OCI-LY3 (cell line): ENCODE measurements at regions not wholly inside any gene's neighbourhood (a gene's known extent, or its start where the extent isn't known, plus 50 kb on each side); places are given as distances from the start of the nearest gene placed in this dataset.

ENCODE experiments used
- H2AFZ ChIP-seq: fragments of 200-600, 300-600 bp; shearing (Covaris generic); 2 replicates; pipeline ENCODE4 v1.6.0; 2014; ENCODE audit warnings: antibody characterized with exemption, low read depth, low read length
- H3K27ac ChIP-seq: fragments of 200-600, 300-600 bp; sonication (generic); 2 replicates; pipeline ENCODE4 v1.5.1; 2014; ENCODE audit warnings: mild to moderate bottlenecking, low read length, moderate library complexity, mixed read lengths
- H3K27me3 ChIP-seq: fragments of 200-600, 300-600 bp; sonication (generic); 2 replicates; pipeline ENCODE4 v1.6.1; 2014; ENCODE audit warnings: low read depth, low read length, mixed read lengths
- H3K36me3 ChIP-seq: fragments of 200-600, 300-600 bp; sonication (generic); replicated peaks from 2 replicates; pipeline ENCODE3; 2014; ENCODE audit warnings: low read depth, low read length, mixed read lengths
- H3K4me1 ChIP-seq: fragments of 300-600, 200-600 bp; sonication (generic); 2 replicates; pipeline ENCODE4 v1.6.1; 2014; ENCODE audit warnings: low read length, mixed read lengths
- H3K4me2 ChIP-seq: fragments of 200-600, 300-600 bp; sonication (generic); 2 replicates; pipeline ENCODE4 v1.6.1; 2014; ENCODE audit warnings: low read length, mixed read lengths
- H3K4me3 ChIP-seq: fragments of 300-600, 200-600 bp; sonication (generic); 2 replicates; pipeline ENCODE4 v1.5.1; 2014; ENCODE audit warnings: antibody characterized with exemption, mild to moderate bottlenecking, low read length, moderate library complexity
- H3K79me2 ChIP-seq: fragments of 300-600, 200-600 bp; shearing (Covaris generic); 2 replicates; pipeline ENCODE4 v1.6.1; 2014; ENCODE audit warnings: mild to moderate bottlenecking, low read length, mixed read lengths
- H3K9ac ChIP-seq: fragments of 300-600, 200-600 bp; shearing (Covaris generic); 2 replicates; pipeline ENCODE4 v1.6.0; 2014; ENCODE audit warnings: mild to moderate bottlenecking, low read length, moderate library complexity
- H3K9me3 ChIP-seq: fragments of 200-600, 300-600 bp; shearing (Covaris generic); 2 replicates; pipeline ENCODE4 v1.6.1; 2014; ENCODE audit warnings: low read length, mixed read lengths; ENCODE audit not compliant: insufficient read depth
- H4K20me1 ChIP-seq: fragments of 200-600, 300-600 bp; sonication (generic); 2 replicates; pipeline ENCODE4 v1.6.1; 2016; ENCODE audit warnings: low read length, mixed read lengths; ENCODE audit not compliant: insufficient read depth
- CTCF ChIP-seq: fragments of 200-600, 300-600 bp; sonication (generic); IDR thresholded peaks from 2 replicates; pipeline ENCODE4 v1.5.1; 2014; ENCODE audit warnings: antibody characterized with exemption, low read length, low read depth
- EZH2phosphoT487 ChIP-seq: fragments of 200-600 bp; shearing (Covaris generic); IDR thresholded peaks from 2 replicates; pipeline ENCODE4 v1.6.1; 2018; ENCODE audit warnings: antibody characterized with exemption, mixed run types, low read depth

GRCh38 chr6:43862925-43863324 is 92.9 kb downstream of the VEGFA start:
- Histone ChIP-seq H4K20me1 (no peaks in the 10 kb centered on the region), H3K4me2 (no peak overlapping the region), H3K4me1 (no peaks in the 10 kb centered on the region), H3K36me3 (no peaks in the 10 kb centered on the region), H3K27ac (no peak overlapping the region), H3K9me3 (no peaks in the 10 kb centered on the region), H3K27me3 (peaks cover 27% of the 10 kb centered on the region), H3K4me3 (no peak overlapping the region), H2AFZ (no peak overlapping the region), H3K79me2 (no peaks in the 10 kb centered on the region), H3K9ac (no peak overlapping the region)
- TF ChIP-seq EZH2phosphoT487 (no peak), CTCF (no peak)

- Histone ChIP-seq H3K79me2 (no peaks in the 10 kb centered on the region), H3K9ac (no peak overlapping the region), H3K36me3 (no peaks in the 10 kb centered on the region), H4K20me1 (no peaks in the 10 kb centered on the region), H3K4me3 (no peak overlapping the region), H3K27ac (no peak overlapping the region), H2AFZ (no peak overlapping the region), H3K9me3 (no peaks in the 10 kb centered on the region), H3K27me3 (peaks cover 27% of the 10 kb centered on the region), H3K4me2 (no peak overlapping the region), H3K4me1 (peaks cover 4% of the 10 kb centered on the region; the same call in 1 of the 2 replicates)
- TF ChIP-seq EZH2phosphoT487 (no peak), CTCF (no peak)
Measured at GRCh38 chr6:43861212-43861894, 91.3 kb downstream of the VEGFA start.

- H3K79me2 ChIP-seq, result no peaks in the 10 kb centered on the region
Measured at GRCh38 chr6:43860285-43860684, 90.3 kb downstream of the VEGFA start.

GRCh38 chr6:43859213-43859612 is 89.2 kb downstream of the VEGFA start:
- Histone ChIP-seq H2AFZ (no peak overlapping the region), H3K27me3 (peaks cover 21% of the 10 kb centered on the region), H3K4me3 (no peak overlapping the region), H3K36me3 (no peaks in the 10 kb centered on the region), H3K4me1 (peaks cover 24% of the 10 kb centered on the region), H3K79me2 (no peaks in the 10 kb centered on the region), H4K20me1 (no peaks in the 10 kb centered on the region), H3K27ac (no peak overlapping the region), H3K9ac (no peak overlapping the region), H3K9me3 (no peaks in the 10 kb centered on the region), H3K4me2 (no peak overlapping the region)
- TF ChIP-seq EZH2phosphoT487 (no peak), CTCF (no peak)

More at GRCh38 chr6:43860285-43860684, 90.3 kb downstream of the VEGFA start:
- no peak overlapping the region for H3K4me3 ChIP-seq
- no peak overlapping the region for H3K27ac ChIP-seq
- H3K36me3 ChIP-seq, result no peaks in the 10 kb centered on the region
- H2AFZ ChIP-seq, result no peak overlapping the region
- H3K27me3 ChIP-seq, result peaks cover 27% of the 10 kb centered on the region
- no peak overlapping the region for H3K4me2 ChIP-seq
- H3K9ac ChIP-seq, result no peak overlapping the region
- no peaks in the 10 kb centered on the region for H3K9me3 ChIP-seq
- no peaks in the 10 kb centered on the region for H4K20me1 ChIP-seq
- H3K4me1 ChIP-seq, result peaks cover 13% of the 10 kb centered on the region
- TF ChIP-seq EZH2phosphoT487, result no peak
- TF ChIP-seq CTCF, result no peak
